ENCODE measurements at regions not wholly inside any gene's neighbourhood (a gene's known extent, or its start where the extent isn't known, plus 50 kb on each side); places are given as distances from the start of the nearest gene placed in this dataset.

GRCh38 chr18:47587587-47587986 is 336.1 kb upstream of the SKOR2 start:
- TF ChIP-seq CTCF (IDR thresholded peaks at IDR 0.05; ENCODE audit: extremely low read depth, insufficient read depth, missing control alignments), result no peak
- in situ Hi-C loops (cut with MboI; ENCODE audit: low pct_unique_long_range_greater_than_20kb, low sequenced_read_pairs, unreplicated experiment), result no loop called here
- DNase-seq (ENCODE audit: low spot score), result no peak

GRCh38 chr18:47586418-47587070 is 335.1 kb upstream of the SKOR2 start:
- no peak for TF ChIP-seq CTCF (IDR thresholded peaks at IDR 0.05; ENCODE audit: extremely low read depth, insufficient read depth, missing control alignments)
- no peak for DNase-seq (ENCODE audit: low spot score)

GRCh38 chr18:47585914-47586313 is 334.5 kb upstream of the SKOR2 start:
- TF ChIP-seq CTCF (IDR thresholded peaks at IDR 0.05; ENCODE audit: extremely low read depth, insufficient read depth, missing control alignments), result no peak
- no peak for DNase-seq (ENCODE audit: low spot score)
- in situ Hi-C loops (cut with MboI; ENCODE audit: low pct_unique_long_range_greater_than_20kb, low sequenced_read_pairs, unreplicated experiment), result no loop called here

More at GRCh38 chr18:47586418-47587070, 335.1 kb upstream of the SKOR2 start:
- in situ Hi-C loops (cut with MboI; ENCODE audit: low pct_unique_long_range_greater_than_20kb, low sequenced_read_pairs, unreplicated experiment), result no loop called here

- TF ChIP-seq CTCF (IDR thresholded peaks at IDR 0.05; ENCODE audit: extremely low read depth, insufficient read depth, missing control alignments), result no peak
- in situ Hi-C loops (cut with MboI; ENCODE audit: low pct_unique_long_range_greater_than_20kb, low sequenced_read_pairs, unreplicated experiment), result no loop called here
- no peak for DNase-seq (ENCODE audit: low spot score)
Observed at GRCh38 chr18:47585136-47585535, 333.7 kb upstream of the SKOR2 start.

GRCh38 chr18:47582093-47582492 is 330.6 kb upstream of the SKOR2 start:
- in situ Hi-C loops (cut with MboI; ENCODE audit: low pct_unique_long_range_greater_than_20kb, low sequenced_read_pairs, unreplicated experiment), result no loop called here
- no peak for TF ChIP-seq CTCF (IDR thresholded peaks at IDR 0.05; ENCODE audit: extremely low read depth, insufficient read depth, missing control alignments)
- DNase-seq (ENCODE audit: low spot score), result no peak

GRCh38 chr18:47577520-47577919 is 326.1 kb upstream of the SKOR2 start:
- no peak for DNase-seq (ENCODE audit: low spot score)
- no peak for TF ChIP-seq CTCF (IDR thresholded peaks at IDR 0.05; ENCODE audit: extremely low read depth, insufficient read depth, missing control alignments)
- in situ Hi-C loops (cut with MboI; ENCODE audit: low pct_unique_long_range_greater_than_20kb, low sequenced_read_pairs, unreplicated experiment), result no loop called here
